ENCODE measurements at regions not wholly inside any gene's neighbourhood (a gene's known extent, or its start where the extent isn't known, plus 50 kb on each side); places are given as distances from the start of the nearest gene placed in this dataset.

GRCh38 chr9:83140061-83140460 is 77.1 kb upstream of the RASEF start:
- H3K36me3 ChIP-seq (ENCODE audit: insufficient read depth) = no peaks in the 10 kb centered on the region
- no peak overlapping the region for H3K4me2 ChIP-seq
- no peaks in the 10 kb centered on the region for H3F3A ChIP-seq (replicated peaks; ENCODE audit: low read depth)
- DNase-seq (ENCODE audit: low spot score) = no peak
- Mint-ChIP-seq H3K9me3 (no peaks in the 10 kb centered on the region), H3K27me3 (ENCODE audit: insufficient read depth, low read depth, poor library complexity) (peaks cover 3% of the 10 kb centered on the region), H3K4me1 (no peaks in the 10 kb centered on the region), H3K36me3 (ENCODE audit: low read depth) (no peaks in the 10 kb centered on the region), H3K4me3 (no peak overlapping the region), H3K27ac (no peak overlapping the region)
- no peaks in the 10 kb centered on the region for H3K79me2 ChIP-seq (replicated peaks; ENCODE audit: insufficient read depth)
- no peaks in the 10 kb centered on the region for H4K20me1 ChIP-seq (replicated peaks; ENCODE audit: insufficient read depth)
- no peak overlapping the region for H3K27ac ChIP-seq (ENCODE audit: low read depth)
- no peaks in the 10 kb centered on the region for H3K9me2 ChIP-seq (ENCODE audit: insufficient read depth)
- H3K27me3 ChIP-seq (ENCODE audit: insufficient read depth) = no peaks in the 10 kb centered on the region
- TF ChIP-seq ZNF114 (CRISPR knock-in tag; IDR thresholded peaks at IDR 0.05) (no peak), REST (IDR thresholded peaks at IDR 0.05; ENCODE audit: unreplicated experiment) (no peak), ZNF331 (CRISPR knock-in tag; IDR thresholded peaks at IDR 0.05; ENCODE audit: low read depth) (no peak), EZH2 (IDR thresholded peaks at IDR 0.05; ENCODE audit: low read depth, unreplicated experiment) (no peak), NANOG (IDR thresholded peaks at IDR 0.05; ENCODE audit: borderline replicate concordance) (no peak), ETS1 (IDR thresholded peaks at IDR 0.05) (no peak), CREB1 (CRISPR knock-in tag; IDR thresholded peaks at IDR 0.05; ENCODE audit: low read depth) (no peak), CTCF (conservative IDR thresholded peaks at IDR 0.05; ENCODE audit: low read depth in 2 of 2) (no peak), EZH2phosphoT487 (IDR thresholded peaks at IDR 0.05; ENCODE audit: unreplicated experiment) (no peak), STAT1 (IDR thresholded peaks at IDR 0.05; ENCODE audit: unreplicated experiment) (no peak), ZNF462 (CRISPR knock-in tag; IDR thresholded peaks at IDR 0.05) (no peak), POLR2AphosphoS5 (IDR thresholded peaks at IDR 0.05; ENCODE audit: low read depth) (no peak), JUNB (IDR thresholded peaks at IDR 0.05; ENCODE audit: unreplicated experiment) (no peak)
- no peaks in the 10 kb centered on the region for H3K4me1 ChIP-seq (ENCODE audit: insufficient read depth)
- H3K4me3 ChIP-seq = no peak overlapping the region
- no peak overlapping the region for H2AFZ ChIP-seq
- ATAC-seq = no peak
